H9 (cell line): ENCODE measurements at regions not wholly inside any gene's neighbourhood (a gene's known extent, or its start where the extent isn't known, plus 50 kb on each side); places are given as distances from the start of the nearest gene placed in this dataset.

ENCODE experiments used
- DNase-seq: peaks from one replicate; pipeline ENCODE4 v3.0.0-alpha.2; 2017
- H2AFZ ChIP-seq: one replicate; pipeline ENCODE4 v1.6.1; 2013; ENCODE audit warnings: mild to moderate bottlenecking, low read length, control low read depth, moderate library complexity
- H2AK5ac ChIP-seq: 2 replicates; pipeline ENCODE4 v1.6.1; 2013; ENCODE audit warnings: low read length, control low read depth, mixed read lengths; ENCODE audit not compliant: insufficient read length
- H2BK120ac ChIP-seq: one replicate; pipeline ENCODE4 v1.6.1; 2013; ENCODE audit warnings: low read depth, mild to moderate bottlenecking, low read length, control low read depth, inconsistent platforms; ENCODE audit not compliant: poor library complexity, severe bottlenecking
- H2BK12ac ChIP-seq: 2 replicates; pipeline ENCODE4 v1.6.1; 2013; ENCODE audit warnings: low read length, control low read depth, mixed read lengths, low read depth; ENCODE audit not compliant: insufficient read length
- H2BK15ac ChIP-seq: 2 replicates; pipeline ENCODE4 v1.6.1; 2013; ENCODE audit warnings: low read depth, low read length, control low read depth
- H2BK20ac ChIP-seq: one replicate; pipeline ENCODE4 v1.6.1; 2013; ENCODE audit warnings: low read depth, mild to moderate bottlenecking, low read length, control low read depth, inconsistent platforms; ENCODE audit not compliant: poor library complexity, severe bottlenecking
- H2BK5ac ChIP-seq: 2 replicates; pipeline ENCODE4 v1.6.1; 2013; ENCODE audit warnings: low read length, control low read depth, mixed read lengths; ENCODE audit not compliant: insufficient read length
- H3K14ac ChIP-seq: 2 replicates; pipeline ENCODE4 v1.6.1; 2013; ENCODE audit warnings: low read length, control low read depth; ENCODE audit not compliant: insufficient read depth
- H3K18ac ChIP-seq: 2 replicates; pipeline ENCODE4 v1.6.1; 2013; ENCODE audit warnings: low read depth, mild to moderate bottlenecking, mixed read lengths, low read length, control low read depth; ENCODE audit not compliant: insufficient read length
- H3K23ac ChIP-seq: 2 replicates; pipeline ENCODE4 v1.6.1; 2013; ENCODE audit warnings: low read length, control low read depth, mixed read lengths, low read depth; ENCODE audit not compliant: insufficient read length
- H3K23me2 ChIP-seq: 2 replicates; pipeline ENCODE4 v1.6.1; 2013; ENCODE audit warnings: low read depth, mild to moderate bottlenecking, mixed read lengths, low read length, control low read depth; ENCODE audit not compliant: insufficient read length, poor library complexity, severe bottlenecking
- H3K27ac ChIP-seq: 2 replicates; pipeline ENCODE4 v1.5.1; 2013; ENCODE audit warnings: low read length, control low read depth, mixed read lengths, low read depth; ENCODE audit not compliant: insufficient read length
- H3K27me3 ChIP-seq: 2 replicates; pipeline ENCODE4 v1.6.1; 2013; ENCODE audit warnings: low read length, control low read depth, inconsistent platforms; ENCODE audit not compliant: insufficient read depth
- H3K4ac ChIP-seq: 2 replicates; pipeline ENCODE4 v1.6.1; 2013; ENCODE audit warnings: low read depth, mild to moderate bottlenecking, control low read depth, inconsistent platforms, low read length, moderate library complexity
- H3K4me1 ChIP-seq: 2 replicates; pipeline ENCODE4 v1.6.1; 2013; ENCODE audit warnings: low read length, control low read depth, inconsistent platforms; ENCODE audit not compliant: insufficient read depth
- H3K4me2 ChIP-seq: 2 replicates; pipeline ENCODE4 v1.6.1; 2013; ENCODE audit warnings: low read length, control low read depth, mixed read lengths; ENCODE audit not compliant: insufficient read length, insufficient read depth
- H3K56ac ChIP-seq: 2 replicates; pipeline ENCODE4 v1.6.1; 2013; ENCODE audit warnings: low read depth, mild to moderate bottlenecking, mixed read lengths, low read length, control low read depth; ENCODE audit not compliant: insufficient read length
- H3K79me1 ChIP-seq: 2 replicates; pipeline ENCODE4 v1.6.1; 2013; ENCODE audit warnings: low read depth, mild to moderate bottlenecking, moderate library complexity, low read length, control low read depth, inconsistent platforms; ENCODE audit not compliant: insufficient read depth, poor library complexity, severe bottlenecking
- H3K79me2 ChIP-seq: 2 replicates; pipeline ENCODE4 v1.6.1; 2013; ENCODE audit warnings: low read length, control low read depth, inconsistent platforms; ENCODE audit not compliant: insufficient read depth
- H3K9ac ChIP-seq: 2 replicates; pipeline ENCODE4 v1.6.1; 2013; ENCODE audit warnings: low read length, control low read depth, mixed read lengths; ENCODE audit not compliant: insufficient read length; ENCODE audit errors: extremely low read depth
- H3K9me3 ChIP-seq: one replicate; pipeline ENCODE4 v1.6.1; 2013; ENCODE audit warnings: low read depth, low read length, inconsistent platforms; ENCODE audit not compliant: control insufficient read depth
- H3T11ph ChIP-seq: one replicate; pipeline ENCODE4 v1.6.1; 2013; ENCODE audit warnings: mild to moderate bottlenecking, low read length, control low read depth, inconsistent platforms
- H4K20me1 ChIP-seq: one replicate; pipeline ENCODE4 v1.6.1; 2013; ENCODE audit not compliant: control insufficient read depth, insufficient read length, insufficient read depth
- H4K5ac ChIP-seq: 2 replicates; pipeline ENCODE4 v1.6.1; 2013; ENCODE audit warnings: low read depth, mild to moderate bottlenecking, mixed read lengths, low read length, control low read depth; ENCODE audit not compliant: insufficient read length
- H4K8ac ChIP-seq: replicated peaks from 2 replicates; pipeline ENCODE4 v1.6.1; 2013; ENCODE audit warnings: low read length, control low read depth, mixed read lengths, low read depth; ENCODE audit not compliant: insufficient read length
- H4K91ac ChIP-seq: 2 replicates; pipeline ENCODE4 v1.6.1; 2013; ENCODE audit warnings: low read depth, mild to moderate bottlenecking, moderate library complexity, mixed read lengths, low read length, control low read depth; ENCODE audit not compliant: insufficient read length
- H3K27ac Mint-ChIP-seq, 3 experiments: 2 replicates in 2 of 3; 3 replicates in 1 of 3; pipeline ENCODE4 v1.8.0; 2020 to 2021; ENCODE audit warnings: mixed read lengths in 3 of 3, mild to moderate bottlenecking in 1 of 3, moderate library complexity in 1 of 3
- H3K27me3 Mint-ChIP-seq: 2 replicates; pipeline ENCODE4 v1.8.0; 2021; ENCODE audit warnings: low read depth, mild to moderate bottlenecking, moderate library complexity, mixed read lengths
- H3K36me3 Mint-ChIP-seq, 3 experiments: 2 replicates in 2 of 3; 3 replicates in 1 of 3; pipeline ENCODE4 v1.8.0; 2020 to 2021; ENCODE audit warnings: low read depth in 3 of 3, mixed read lengths in 3 of 3; ENCODE audit not compliant: insufficient read depth in 1 of 3
- H3K4me1 Mint-ChIP-seq, 2 experiments: 2 replicates each; pipeline ENCODE4 v1.8.0; 2020; ENCODE audit warnings: mixed read lengths in 2 of 2
- H3K4me3 Mint-ChIP-seq, 2 experiments: 2 replicates in 1 of 2; 3 replicates in 1 of 2; pipeline ENCODE4 v1.8.0; 2020 to 2021; ENCODE audit warnings: mild to moderate bottlenecking in 2 of 2, mixed read lengths in 2 of 2, moderate library complexity in 1 of 2
- H3K9me3 Mint-ChIP-seq, 2 experiments: 2 replicates in 1 of 2; 3 replicates in 1 of 2; pipeline ENCODE4 v1.8.0; 2020; ENCODE audit warnings: mild to moderate bottlenecking in 2 of 2, mixed read lengths in 2 of 2, moderate library complexity in 1 of 2
- CTCF ChIP-seq: fragments of 200-600 bp; sonication (generic); conservative IDR thresholded peaks from 3 replicates; pipeline ENCODE4 v1.8.0; 2021; ENCODE audit warnings: antibody characterized with exemption, mild to moderate bottlenecking
- WGBS: extraction: QIAGEN DNeasy Blood & Tissue Kit; methylation state at CpG from one replicate; pipeline ENCODE4 v1.1.7; 2013; ENCODE audit warnings: missing lambda C conversion rate, low lambda C conversion rate, mixed read lengths; ENCODE audit not compliant: insufficient read length; ENCODE audit errors: extremely low coverage; 5-methylcytosine and 5-hydroxymethylcytosine counted together

GRCh38 chr2:177098001-177098613 is 114.5 kb upstream of the HNRNPA3 start:
- Histone ChIP-seq H3K23me2 (no peaks in the 10 kb centered on the region), H3K9me3 (no peaks in the 10 kb centered on the region), H3K4me2 (no peak overlapping the region), H3K4ac (no peak overlapping the region), H2BK15ac (no peak overlapping the region), H2BK120ac (no peak overlapping the region), H4K5ac (no peak overlapping the region), H3K4me1 (no peaks in the 10 kb centered on the region), H3K14ac (no peak overlapping the region), H2AFZ (no peak overlapping the region), H4K8ac (no peak overlapping the region), H3K79me1 (no peaks in the 10 kb centered on the region), H2BK20ac (no peak overlapping the region), H2BK12ac (no peak overlapping the region), H4K91ac (no peak overlapping the region), H3K9ac (no peak overlapping the region), H3T11ph (no peak overlapping the region), H3K56ac (no peak overlapping the region), H3K79me2 (no peaks in the 10 kb centered on the region), H2BK5ac (no peak overlapping the region), H4K20me1 (no peaks in the 10 kb centered on the region), H3K27ac (no peak overlapping the region), H2AK5ac (no peak overlapping the region), H3K18ac (no peak overlapping the region), H3K23ac (no peak overlapping the region), H3K27me3 (no peaks in the 10 kb centered on the region; the same call in 1 of the 2 replicates)
- no peak for DNase-seq
- no peaks in the 10 kb centered on the region for H3K27me3 Mint-ChIP-seq
- no peak overlapping the region for H3K4me3 Mint-ChIP-seq
- no peaks in the 10 kb centered on the region for H3K4me1 Mint-ChIP-seq
- H3K27ac Mint-ChIP-seq: no peak overlapping the region
- H3K36me3 Mint-ChIP-seq: no peaks in the 10 kb centered on the region; a peak in 1 of 7 replicates
- WGBS: no CpG with 5 or more reads among the region's 3 CpGs
- H3K9me3 Mint-ChIP-seq: peaks cover 8 to 11% of the 10 kb centered on the region in 2 experiments; a peak in 3 of 5 replicates
- no peak for TF ChIP-seq CTCF
